Activated CD8-positive, alpha-beta memory T cell treated with anti-CD3 and anti-CD28 coated beads, Interleukin-2, amount 50 U/mL, for 48 hours (primary cell): ENCODE measurements at regions not wholly inside any gene's neighbourhood (a gene's known extent, or its start where the extent isn't known, plus 50 kb on each side); places are given as distances from the start of the nearest gene placed in this dataset.
"Not testable (repeated sequence)": the region's sequence is repeated elsewhere in the genome, so short reads cannot be mapped to it uniquely, and the experiment has no call there.

Experiments
- DNase-seq: peaks from one replicate; pipeline ENCODE4 v3.0.0-alpha.2; 2020

DNA sequence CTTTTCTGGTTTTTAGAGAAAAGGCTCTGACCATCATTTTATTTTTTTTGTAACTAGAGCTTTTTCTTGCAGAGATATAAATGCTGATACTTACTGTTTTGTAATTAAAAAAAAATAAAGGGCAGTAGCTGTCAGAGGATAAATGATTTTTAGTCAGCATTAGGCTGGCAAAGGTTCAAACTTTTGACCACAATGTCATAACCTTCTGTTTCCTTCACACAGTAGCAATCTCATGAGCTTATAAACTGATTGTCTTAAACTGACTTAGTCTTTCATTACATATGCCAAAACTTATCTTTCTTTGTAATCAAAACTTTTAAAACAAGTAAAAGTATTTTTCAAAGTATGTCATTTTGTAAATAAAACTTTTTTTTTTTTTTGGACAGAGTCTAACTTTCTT is 841.9 kb downstream of the OTOL1 start:
- no peak for DNase-seq

GRCh38 chr3:162348912-162349311 is 852.3 kb downstream of the OTOL1 start:
- no peak for DNase-seq

- DNase-seq = no peak
Measured at GRCh38 chr3:162353414-162353813, 856.8 kb downstream of the OTOL1 start.

- DNase-seq = no peak
Measured at GRCh38 chr3:162354356-162354755, 857.7 kb downstream of the OTOL1 start.

DNA sequence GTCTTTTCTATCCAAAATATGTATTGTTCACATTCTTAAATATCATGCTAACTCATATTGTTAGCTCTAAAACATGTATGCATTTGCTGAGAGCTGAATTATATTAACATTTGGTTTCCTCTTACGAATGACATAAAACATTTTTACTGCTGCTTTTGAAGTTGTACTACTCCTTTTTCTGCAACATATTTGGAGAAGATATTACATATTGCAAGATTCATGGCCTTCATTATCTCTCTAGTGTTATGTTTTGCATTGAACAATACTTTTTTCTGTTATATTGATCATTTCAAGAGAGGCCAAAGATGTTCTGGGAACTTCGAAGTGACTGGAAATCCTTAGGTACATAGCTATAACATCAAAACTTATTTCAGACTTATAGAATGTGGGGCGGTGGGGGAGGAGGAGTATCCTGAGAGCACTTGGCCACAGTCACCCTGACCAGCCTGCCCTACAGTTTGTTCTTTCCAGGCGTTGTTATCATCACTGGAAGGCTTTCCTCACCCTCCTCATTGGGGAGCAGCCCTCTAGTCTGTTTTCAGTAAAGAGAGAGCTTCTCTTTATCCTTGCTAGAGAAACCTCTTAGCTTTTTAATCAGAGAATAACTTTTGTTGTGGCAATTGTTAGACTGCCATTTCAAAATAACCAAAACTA is 868.6 kb downstream of the OTOL1 start:
- no peak for DNase-seq

DNA sequence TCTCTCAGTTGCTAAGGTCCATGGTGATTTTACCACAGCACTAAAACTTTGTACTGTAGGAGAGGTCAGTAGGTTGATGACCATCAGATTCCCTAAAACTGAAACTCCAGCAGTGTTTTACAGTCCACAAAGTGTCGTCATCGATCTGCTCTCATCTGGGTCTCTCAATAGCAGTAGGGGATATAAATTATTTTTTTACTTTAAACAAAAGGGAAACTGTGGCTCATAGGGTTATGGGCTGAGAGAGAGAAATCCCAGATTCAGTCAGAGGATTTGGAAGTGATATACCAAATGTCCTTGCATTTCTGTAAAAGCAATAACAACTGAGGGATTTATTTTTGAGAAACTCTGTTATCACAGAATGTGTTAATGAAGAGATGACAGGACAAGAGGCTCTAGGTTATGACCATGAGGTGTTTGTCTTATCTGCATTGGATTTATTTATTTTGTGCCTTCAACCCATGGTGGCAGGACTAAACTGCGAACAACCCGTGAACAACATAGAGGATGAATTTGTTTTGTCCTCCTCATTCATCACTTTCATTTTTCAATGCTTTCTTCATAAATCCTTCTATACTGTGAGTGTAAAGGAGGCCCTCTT is 869.7 kb downstream of the OTOL1 start:
- no peak for DNase-seq

- no peak for DNase-seq
Measured at GRCh38 chr3:162367429-162368260, 871.0 kb downstream of the OTOL1 start.

DNA sequence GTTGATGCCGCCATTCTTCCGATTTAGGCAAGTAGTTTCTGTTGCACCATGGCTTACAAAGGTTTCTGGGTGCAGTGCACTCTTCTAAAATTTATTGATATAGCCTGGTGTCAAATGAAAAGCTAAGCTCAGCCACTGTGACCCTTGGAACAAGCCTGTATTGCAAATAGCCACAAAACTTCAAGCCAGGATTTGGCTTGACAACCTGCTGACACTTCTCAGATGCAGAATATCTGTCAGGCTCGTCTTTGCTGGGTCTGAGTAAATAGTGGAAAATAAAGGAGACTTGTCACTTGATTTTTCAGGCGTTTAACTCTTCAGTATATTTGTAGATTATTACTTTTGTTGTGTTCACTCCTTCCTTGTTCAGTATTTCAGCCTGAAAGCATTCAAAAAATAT is 871.8 kb downstream of the OTOL1 start:
- no peak for DNase-seq

DNA sequence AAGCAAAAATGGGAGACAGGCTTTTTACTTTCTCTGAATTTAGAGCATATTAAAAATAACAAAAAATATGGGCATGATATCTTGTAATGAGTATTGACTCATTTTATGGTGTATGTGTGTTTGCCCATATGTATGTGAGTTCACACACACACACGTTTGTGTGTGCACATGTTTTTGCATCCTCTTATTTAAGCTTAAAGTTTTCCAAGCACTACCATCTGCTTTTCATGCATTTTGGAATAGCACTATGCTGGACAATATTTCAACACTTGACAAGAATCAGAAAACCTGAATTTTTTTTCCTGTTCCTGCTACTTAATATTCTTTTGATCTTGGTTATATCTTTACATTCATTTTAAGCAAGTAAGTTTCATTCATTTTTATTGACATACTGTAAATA is 872.7 kb downstream of the OTOL1 start:
- DNase-seq = no peak

DNA sequence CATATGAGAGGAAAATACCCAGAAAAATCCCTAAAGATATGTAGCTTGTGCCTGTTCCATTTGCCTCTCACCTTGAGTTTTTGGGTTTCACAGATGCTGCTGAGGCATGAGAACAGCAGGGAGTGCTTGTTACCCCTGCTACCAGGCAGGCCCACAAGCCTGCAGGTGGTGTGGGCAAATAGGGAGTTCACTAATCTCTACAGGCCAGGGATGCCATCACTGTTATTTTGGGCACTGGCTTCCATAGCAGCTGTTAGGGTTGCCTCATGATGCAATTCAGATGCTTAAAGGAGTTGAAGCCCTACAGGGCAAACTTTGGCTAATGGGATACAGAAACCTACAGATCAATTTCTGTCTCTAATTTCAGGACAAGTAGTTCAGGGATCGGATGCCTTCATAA is 873.5 kb downstream of the OTOL1 start:
- no peak for DNase-seq

- no peak for DNase-seq
Measured at GRCh38 chr3:162376761-162377160, 880.2 kb downstream of the OTOL1 start.

DNA sequence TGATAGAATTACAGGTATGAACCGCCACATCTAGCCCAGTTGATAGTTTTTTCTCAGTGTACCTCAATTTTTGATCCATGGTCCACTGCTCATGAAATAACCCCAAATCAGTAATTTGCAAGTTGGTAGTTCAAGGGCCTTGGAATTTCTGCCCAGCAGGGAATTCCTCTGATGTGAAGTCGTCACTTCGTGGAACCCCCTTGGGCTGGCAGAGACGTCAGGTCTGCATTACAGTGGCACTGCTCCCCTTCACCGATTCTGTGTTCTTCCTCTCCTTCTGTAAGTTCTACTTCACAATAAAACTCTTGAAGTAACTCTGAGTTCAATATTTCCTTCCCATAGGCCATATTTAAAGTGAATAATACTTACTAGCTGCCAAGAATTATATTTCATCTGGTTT is 881.0 kb downstream of the OTOL1 start:
- no peak for DNase-seq

- no peak for DNase-seq
Measured at GRCh38 chr3:162385387-162385786, 888.8 kb downstream of the OTOL1 start.

GRCh38 chr3:162390891-162391290 is 894.3 kb downstream of the OTOL1 start:
- DNase-seq = no peak

DNA sequence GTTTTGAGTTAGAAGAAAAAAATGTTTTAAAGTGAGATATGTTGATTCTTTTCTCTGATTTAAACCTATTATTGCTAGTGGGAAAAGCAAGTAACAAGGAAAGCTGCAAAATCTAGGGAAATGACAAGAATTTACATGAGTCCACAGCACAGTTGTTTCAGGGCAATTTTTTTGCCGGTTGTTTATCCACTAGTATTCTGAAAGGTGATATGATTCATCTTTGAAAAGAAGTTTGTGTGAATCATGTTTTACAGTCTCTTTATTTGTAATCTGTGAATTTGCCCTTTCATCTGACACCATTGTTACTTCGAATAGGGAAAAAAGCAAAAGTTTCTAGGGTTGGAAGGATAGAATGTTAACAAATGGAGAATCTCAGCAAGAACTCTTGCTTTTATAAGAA is 894.7 kb downstream of the OTOL1 start:
- DNase-seq = no peak

- no peak for DNase-seq
Measured at GRCh38 chr3:162395496-162395895, 898.9 kb downstream of the OTOL1 start.

DNA sequence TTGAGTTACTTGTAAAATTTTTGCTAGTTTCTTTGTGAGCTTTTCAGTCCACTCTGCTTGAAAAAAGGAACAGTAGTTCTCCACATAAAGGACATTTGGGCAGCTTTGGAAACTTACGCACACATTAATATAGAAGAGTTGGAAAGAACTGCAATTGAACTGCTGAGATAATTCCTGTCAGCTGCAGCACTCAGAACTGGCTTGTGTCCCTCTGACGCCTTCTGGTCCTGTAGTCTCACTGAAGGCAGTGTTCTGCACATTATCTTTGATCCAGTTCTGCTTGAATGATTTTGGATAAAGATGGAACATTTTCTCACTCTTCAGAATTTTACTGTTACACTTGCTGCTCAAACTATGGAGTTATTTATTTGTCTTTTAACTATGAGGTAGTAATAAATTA is 901.9 kb downstream of the OTOL1 start:
- no peak for DNase-seq

GRCh38 chr3:162400697-162401096 is 904.1 kb downstream of the OTOL1 start:
- no peak for DNase-seq

DNA sequence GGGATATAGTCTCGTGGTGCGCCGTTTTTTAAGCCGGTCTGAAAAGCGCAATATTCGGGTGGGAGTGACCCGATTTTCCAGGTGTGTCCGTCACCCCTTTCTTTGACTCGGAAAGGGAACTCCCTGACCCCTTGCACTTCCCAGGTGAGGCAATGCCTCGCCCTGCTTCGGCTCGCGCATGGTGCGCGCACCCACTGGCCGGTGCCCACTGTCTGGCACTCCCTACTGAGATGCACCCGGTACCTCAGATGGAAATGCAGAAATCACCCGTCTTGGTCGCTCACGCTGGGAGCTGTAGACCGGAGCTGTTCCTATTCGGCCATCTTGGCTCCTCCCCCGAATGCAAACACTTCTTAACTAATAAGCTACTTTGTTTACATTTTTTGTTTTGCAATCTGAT is 914.9 kb downstream of the OTOL1 start:
- DNase-seq = not testable (repeated sequence)

DNA sequence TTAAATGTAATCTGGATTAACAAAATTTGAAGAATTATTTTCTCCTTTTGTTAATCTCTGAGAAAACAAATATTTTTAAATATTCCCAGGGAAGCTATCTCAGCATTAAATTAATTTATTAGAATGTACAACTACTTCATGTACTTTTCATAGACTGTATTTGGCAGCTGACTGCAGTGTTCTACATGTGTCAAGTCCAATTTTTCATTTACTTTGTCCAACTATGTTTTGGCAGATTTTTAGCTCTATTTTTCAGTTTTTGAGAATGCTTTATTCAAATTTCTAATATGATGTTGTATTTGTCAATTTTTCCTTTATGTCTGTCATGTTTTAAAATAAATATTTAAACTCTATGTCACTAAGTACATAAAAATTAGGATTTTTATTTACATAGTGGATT is 925.1 kb downstream of the OTOL1 start:
- no peak for DNase-seq

DNA sequence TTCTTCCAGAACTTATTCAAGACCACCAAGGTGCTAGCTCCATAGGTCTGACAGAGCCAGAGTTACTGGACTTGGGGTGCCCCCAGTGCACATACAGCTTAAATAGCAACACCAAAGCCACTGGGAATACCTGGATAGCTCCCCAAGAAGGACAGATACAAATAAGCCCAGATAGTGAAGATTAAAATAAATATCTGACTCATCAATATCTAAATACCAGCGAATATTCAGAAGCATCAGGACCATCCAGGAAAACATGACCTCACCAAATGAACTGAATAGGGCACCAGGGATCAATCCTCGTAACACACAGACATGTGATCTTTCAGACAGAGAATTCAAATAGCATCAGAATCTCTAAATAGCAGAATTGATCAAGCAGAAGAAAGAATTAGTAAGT is 931.6 kb downstream of the OTOL1 start:
- DNase-seq = no peak

GRCh38 chr3:162435750-162436149 is 939.1 kb downstream of the OTOL1 start:
- no peak for DNase-seq

- no peak for DNase-seq
Measured at GRCh38 chr3:162436826-162437225, 940.2 kb downstream of the OTOL1 start.

- DNase-seq = no peak
Measured at GRCh38 chr3:162437480-162437879, 940.9 kb downstream of the OTOL1 start.
